H1 (cell line): ENCODE measurements at regions not wholly inside any gene's neighbourhood (a gene's known extent, or its start where the extent isn't known, plus 50 kb on each side); places are given as distances from the start of the nearest gene placed in this dataset.

Source experiments
- BACH1 ChIP-seq: IDR thresholded peaks from 2 replicates; pipeline ENCODE4 v1.6.1; 2012; ENCODE audit warnings: low read length, improper control_type of control experiment
- JUN ChIP-seq: IDR thresholded peaks from 2 replicates; pipeline ENCODE4 v1.6.1; 2011; ENCODE audit warnings: low read depth, mild to moderate bottlenecking, improper control_type of control experiment, low read length

DNA sequence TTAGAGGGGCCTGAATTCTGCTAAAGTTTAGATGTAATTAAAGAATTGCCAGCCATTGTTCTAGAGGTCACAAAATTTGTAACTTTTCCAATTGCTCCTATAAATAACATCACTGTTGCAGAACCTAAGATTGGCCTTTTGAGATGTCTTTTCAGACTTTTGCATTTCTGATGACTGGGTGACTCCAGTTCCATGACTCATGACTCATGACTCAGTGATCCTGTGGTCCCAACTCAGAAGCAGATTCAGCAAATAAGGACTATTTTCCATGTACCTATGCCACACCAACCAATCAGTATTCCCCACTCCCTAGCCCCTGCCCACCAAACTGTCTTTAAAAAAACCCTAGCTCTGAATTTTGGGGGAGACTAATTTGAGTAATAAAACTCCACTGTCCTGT is 740.9 kb downstream of the CDH8 start (continued):
- TF ChIP-seq JUN = no peak
- no peak for TF ChIP-seq BACH1
